ENCODE measurements at regions not wholly inside any gene's neighbourhood (a gene's known extent, or its start where the extent isn't known, plus 50 kb on each side); places are given as distances from the start of the nearest gene placed in this dataset.

- no peak for DNase-seq
- H3K27me3 ChIP-seq (ENCODE audit: insufficient read depth in 3 of 3, low read length in 2 of 3): no peaks in the 10 kb centered on the region
- intact Hi-C loops (cut with DNase I): no loop called here
- no peak for TF ChIP-seq CTCF (IDR thresholded peaks at IDR 0.05)
- ATAC-seq: no peak
- H3K36me3 ChIP-seq (ENCODE audit: insufficient read depth in 1 of 2, low read depth in 1 of 2): no peaks in the 10 kb centered on the region
- WGBS, 3 donors: 46 to 93% (median 75%) methylated on average over 2 of the region's 2 CpGs
- no peak overlapping the region for H3K4me3 ChIP-seq
- H3K9me3 ChIP-seq: no peaks in the 10 kb centered on the region
- peaks cover 8% of the 10 kb centered on the region for H3K4me1 ChIP-seq
- H3K27ac ChIP-seq: no peak overlapping the region
Observed at GRCh38 chr4:123455360-123455759, 58.8 kb downstream of the SPRY1 start.

GRCh38 chr4:123462007-123462406 lies 65.4 kb downstream of the SPRY1 start:
- 84 to 91% (median 90%) methylated on average over 3 of the region's 3 CpGs for WGBS, 3 donors
- no peak overlapping the region for H3K4me3 ChIP-seq

GRCh38 chr4:123463869-123464268 lies 67.3 kb downstream of the SPRY1 start:
- Histone ChIP-seq H3K9me3 (no peaks in the 10 kb centered on the region), H3K36me3 (ENCODE audit: insufficient read depth in 1 of 2, low read depth in 1 of 2) (no peaks in the 10 kb centered on the region), H3K4me1 (no peaks in the 10 kb centered on the region), H3K27me3 (ENCODE audit: insufficient read depth in 3 of 3, low read length in 2 of 3) (no peaks in the 10 kb centered on the region), H3K27ac (no peak overlapping the region), H3K4me3 (no peak overlapping the region)
- ATAC-seq (no peak), DNase-seq (no peak)
- 60 to 82% (median 63%) methylated on average over 3 of the region's 3 CpGs for WGBS, 3 donors
- TF ChIP-seq CTCF (IDR thresholded peaks at IDR 0.05): no peak
- intact Hi-C loops (cut with DNase I): no loop called here

More at GRCh38 chr4:123462007-123462406, 65.4 kb downstream of the SPRY1 start:
- Histone ChIP-seq H3K36me3 (ENCODE audit: insufficient read depth in 1 of 2, low read depth in 1 of 2) (no peaks in the 10 kb centered on the region), H3K27ac (no peak overlapping the region), H3K9me3 (no peaks in the 10 kb centered on the region), H3K27me3 (ENCODE audit: insufficient read depth in 3 of 3, low read length in 2 of 3) (no peaks in the 10 kb centered on the region), H3K4me1 (no peaks in the 10 kb centered on the region)
- intact Hi-C loops (cut with DNase I): no loop called here
- ATAC-seq: no peak
- no peak for TF ChIP-seq CTCF (IDR thresholded peaks at IDR 0.05)
- no peak for DNase-seq

GRCh38 chr4:123465416-123465815 lies 68.8 kb downstream of the SPRY1 start:
- WGBS, 3 donors: 72 to 95% (median 93%) methylated on average over 6 of the region's 6 CpGs
- Histone ChIP-seq H3K4me3 (no peak overlapping the region), H3K4me1 (no peaks in the 10 kb centered on the region), H3K27ac (no peak overlapping the region), H3K9me3 (no peaks in the 10 kb centered on the region), H3K27me3 (ENCODE audit: insufficient read depth in 3 of 3, low read length in 2 of 3) (no peaks in the 10 kb centered on the region), H3K36me3 (ENCODE audit: insufficient read depth in 1 of 2, low read depth in 1 of 2) (no peaks in the 10 kb centered on the region)
- intact Hi-C loops (cut with DNase I): no loop called here
- no peak for TF ChIP-seq CTCF (IDR thresholded peaks at IDR 0.05)
- ATAC-seq (no peak), DNase-seq (no peak)

- Histone ChIP-seq H3K36me3 (ENCODE audit: insufficient read depth in 1 of 2, low read depth in 1 of 2) (no peaks in the 10 kb centered on the region), H3K4me1 (no peaks in the 10 kb centered on the region), H3K27me3 (ENCODE audit: insufficient read depth in 3 of 3, low read length in 2 of 3) (no peaks in the 10 kb centered on the region), H3K4me3 (no peak overlapping the region), H3K9me3 (no peaks in the 10 kb centered on the region), H3K27ac (no peak overlapping the region)
- no peak for TF ChIP-seq CTCF (IDR thresholded peaks at IDR 0.05)
- 84 to 98% (median 98%) methylated on average over 3 of the region's 3 CpGs for WGBS, 3 donors
- intact Hi-C loops (cut with DNase I): no loop called here
- DNase-seq (no peak), ATAC-seq (no peak)
Observed at GRCh38 chr4:123466080-123466785, 69.6 kb downstream of the SPRY1 start.

Data from psoas muscle (tissue), 7 donors.